Left lung (tissue), 4 donors: ENCODE measurements at regions not wholly inside any gene's neighbourhood (a gene's known extent, or its start where the extent isn't known, plus 50 kb on each side); places are given as distances from the start of the nearest gene placed in this dataset.

Experiments
- ATAC-seq: fragments of 200-7000 bp; cut with Tn5 transposase; one replicate; pipeline ENCODE4 v1.9.1; 2020; ENCODE audit warnings: moderate library complexity
- DNase-seq, 4 donors: peaks; one replicate each; pipeline ENCODE4 v3.0.0-alpha.2; 2013 to 2020
- H3K27ac ChIP-seq, 2 donors: fragments of 200-600 bp; sonication (generic) in 1 of 2; one replicate each; pipeline versions ENCODE4 v1.5.0 to v1.8.0; 2020 to 2021
- H3K27me3 ChIP-seq, 2 donors: fragments of 200-600 bp; sonication (generic) in 1 of 2; one replicate each; pipeline versions ENCODE4 v1.5.0 to v1.8.0; 2020 to 2021
- H3K36me3 ChIP-seq, 2 donors: fragments of 200-600 bp; sonication (generic) in 1 of 2; one replicate each; pipeline versions ENCODE4 v1.5.0 to v1.8.0; 2020 to 2021
- H3K4me1 ChIP-seq, 2 donors: fragments of 200-600 bp; one replicate each; pipeline ENCODE4 v1.8.0; 2021
- H3K4me3 ChIP-seq, 2 donors: fragments of 200-600 bp; sonication (generic) in 1 of 2; one replicate each; pipeline versions ENCODE4 v1.5.0 to v1.8.0; 2020 to 2021; ENCODE audit warnings: mild to moderate bottlenecking in 1 of 2
- H3K9me3 ChIP-seq, 2 donors: fragments of 200-600 bp; sonication (generic) in 1 of 2; one replicate each; pipeline versions ENCODE4 v1.5.0 to v1.8.0; 2020 to 2021
- CTCF ChIP-seq, 2 donors: fragments of 200-600 bp; sonication (generic) in 1 of 2; IDR thresholded peaks; one replicate each; pipeline versions ENCODE4 v1.5.0 to v1.8.0; 2021; ENCODE audit warnings: antibody characterized with exemption in 2 of 2
- intact Hi-C, 2 donors: fragments of 100-400 bp; cut with DNase I; formaldehyde crosslinking; loops; one replicate each; pipeline versions ENCODE4 v1.11.2 to v1.14.2; 2022
- donor health status: DM: no; HTN: yes; CAD: no.
- donor health status: DM: no; HTN: no; CAD: no.

- ATAC-seq, result no peak
- Histone ChIP-seq H3K36me3 (no peaks in the 10 kb centered on the region), H3K27ac (no peak overlapping the region), H3K9me3 (no peaks in the 10 kb centered on the region), H3K4me3 (no peak overlapping the region), H3K27me3 (no peaks in the 10 kb centered on the region), H3K4me1 (peaks cover 0 to 6% of the 10 kb centered on the region in 2 donors)
- TF ChIP-seq CTCF (IDR thresholded peaks at IDR 0.05), result no peak
- DNase-seq, result no peak
- intact Hi-C loops, result loop anchor here in 1 of 2 donors (10.0 kb wide), 1 partner anchor 396 kb away; no protein-coding TSS in a partner anchor
These were observed 179.0 kb downstream of the LACC1 start for GRCh38 chr13:44058624-44059215.

GRCh38 chr13:44061876-44062275 lies 182.2 kb downstream of the LACC1 start:
- H3K27me3 ChIP-seq, result no peaks in the 10 kb centered on the region
- no peaks in the 10 kb centered on the region for H3K9me3 ChIP-seq
- no peak for DNase-seq
- no peaks in the 10 kb centered on the region for H3K36me3 ChIP-seq
- H3K4me1 ChIP-seq, result no peaks in the 10 kb centered on the region
- intact Hi-C loops, result no loop called here
- no peak overlapping the region for H3K4me3 ChIP-seq
- H3K27ac ChIP-seq, result no peak overlapping the region
- ATAC-seq, result peak; percentile 65
- TF ChIP-seq CTCF (IDR thresholded peaks at IDR 0.05), result no peak

- no peak for ATAC-seq
- H3K4me3 ChIP-seq, result no peak overlapping the region
- no peaks in the 10 kb centered on the region for H3K4me1 ChIP-seq
- H3K36me3 ChIP-seq, result no peaks in the 10 kb centered on the region
- intact Hi-C loops, result no loop called here
- H3K27me3 ChIP-seq, result no peaks in the 10 kb centered on the region
- no peaks in the 10 kb centered on the region for H3K9me3 ChIP-seq
- no peak for DNase-seq
- no peak for TF ChIP-seq CTCF (IDR thresholded peaks at IDR 0.05)
- H3K27ac ChIP-seq, result no peak overlapping the region
These were observed 183.8 kb downstream of the LACC1 start for GRCh38 chr13:44063467-44063866.

GRCh38 chr13:44063881-44064280 lies 184.2 kb downstream of the LACC1 start:
- ATAC-seq, result no peak
- TF ChIP-seq CTCF (IDR thresholded peaks at IDR 0.05), result no peak
- no peak for DNase-seq
- no peaks in the 10 kb centered on the region for H3K27me3 ChIP-seq
- intact Hi-C loops, result no loop called here
- no peaks in the 10 kb centered on the region for H3K36me3 ChIP-seq
- no peak overlapping the region for H3K27ac ChIP-seq
- no peaks in the 10 kb centered on the region for H3K9me3 ChIP-seq
- H3K4me1 ChIP-seq, result no peaks in the 10 kb centered on the region
- no peak overlapping the region for H3K4me3 ChIP-seq

GRCh38 chr13:44064357-44064756 lies 184.7 kb downstream of the LACC1 start:
- TF ChIP-seq CTCF (IDR thresholded peaks at IDR 0.05), result no peak
- Histone ChIP-seq H3K9me3 (no peaks in the 10 kb centered on the region), H3K4me1 (no peaks in the 10 kb centered on the region), H3K27me3 (no peaks in the 10 kb centered on the region), H3K4me3 (no peak overlapping the region), H3K27ac (no peak overlapping the region), H3K36me3 (no peaks in the 10 kb centered on the region)
- ATAC-seq (no peak), DNase-seq (no peak)
- intact Hi-C loops, result no loop called here
